ENCODE measurements at regions not wholly inside any gene's neighbourhood (a gene's known extent, or its start where the extent isn't known, plus 50 kb on each side); places are given as distances from the start of the nearest gene placed in this dataset.

DNA sequence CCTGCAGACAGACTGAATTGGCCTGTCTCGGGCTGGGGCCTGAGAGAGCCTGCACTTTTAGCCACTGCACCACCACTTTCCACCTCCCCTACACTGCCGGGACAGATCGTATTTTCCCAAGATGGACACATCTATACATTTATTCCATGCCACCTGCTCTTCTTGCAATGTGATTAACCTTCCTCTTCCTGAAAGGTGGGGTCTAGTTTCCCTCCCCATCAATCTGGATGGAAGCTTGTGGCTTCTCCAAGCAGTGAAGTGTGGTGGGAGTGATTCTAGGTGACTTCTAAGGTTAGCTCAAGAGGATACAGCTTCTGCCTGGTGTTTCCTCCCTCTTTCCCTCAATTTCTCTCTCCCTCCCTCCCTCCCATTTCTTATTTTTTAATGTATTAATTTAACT is 143.7 kb downstream of the GPCPD1 start:
- no peak for FAIRE-seq
- no peak overlapping the region for H3K4me3 ChIP-seq (ENCODE audit: low read length in 3 of 3)

GRCh38 chr20:5465604-5465927 is 145.2 kb downstream of the GPCPD1 start:
- no peaks in the 10 kb centered on the region for H3K27me3 ChIP-seq (ENCODE audit: control insufficient read depth, insufficient read depth, low read length)
- intact Hi-C loops (cut with DNase I): no loop called here
- TF ChIP-seq CTCF (IDR thresholded peaks at IDR 0.05; ENCODE audit: borderline replicate concordance, extremely low read depth, insufficient read depth): no peak
- H3K9ac ChIP-seq (ENCODE audit: low read length in 3 of 3): no peak overlapping the region
- FAIRE-seq (no peak), DNase-seq (no peak)
- H3K9me3 ChIP-seq (ENCODE audit: control insufficient read depth in 2 of 3, insufficient read depth in 1 of 3, low read length in 3 of 3): no peaks in the 10 kb centered on the region
- no peak overlapping the region for H3K4me3 ChIP-seq (ENCODE audit: low read length in 3 of 3)
- no peaks in the 10 kb centered on the region for H3K4me1 ChIP-seq (ENCODE audit: control insufficient read depth in 2 of 3, insufficient read depth in 2 of 3, low read depth in 1 of 3, low read length in 3 of 3)
- no peak overlapping the region for H3K27ac ChIP-seq (ENCODE audit: low read depth in 2 of 2, low read length in 2 of 2)
- H3K36me3 ChIP-seq (ENCODE audit: control insufficient read depth in 2 of 3, insufficient read depth in 3 of 3, low read length in 3 of 3): no peaks in the 10 kb centered on the region

More for the DNA sequence above, 143.7 kb downstream of the GPCPD1 start:
- H3K9ac ChIP-seq (ENCODE audit: low read length in 3 of 3): no peak overlapping the region
- TF ChIP-seq CTCF (IDR thresholded peaks at IDR 0.05; ENCODE audit: borderline replicate concordance, extremely low read depth, insufficient read depth): no peak
- no peaks in the 10 kb centered on the region for H3K4me1 ChIP-seq (ENCODE audit: control insufficient read depth in 2 of 3, insufficient read depth in 2 of 3, low read depth in 1 of 3, low read length in 3 of 3)
- intact Hi-C loops (cut with DNase I): no loop called here
- DNase-seq: peak in 3 of 5 donors; percentile 46 to 74 (median 61)
- no peaks in the 10 kb centered on the region for H3K9me3 ChIP-seq (ENCODE audit: control insufficient read depth in 2 of 3, insufficient read depth in 1 of 3, low read length in 3 of 3)
- H3K36me3 ChIP-seq (ENCODE audit: control insufficient read depth in 2 of 3, insufficient read depth in 3 of 3, low read length in 3 of 3): no peaks in the 10 kb centered on the region
- H3K27me3 ChIP-seq (ENCODE audit: control insufficient read depth, insufficient read depth, low read length): no peaks in the 10 kb centered on the region
- H3K27ac ChIP-seq (ENCODE audit: low read depth in 2 of 2, low read length in 2 of 2): no peak overlapping the region

- DNase-seq: peak in 4 of 5 donors; percentile 51 to 76 (median 67)
- Histone ChIP-seq H3K36me3 (ENCODE audit: control insufficient read depth in 2 of 3, insufficient read depth in 3 of 3, low read length in 3 of 3) (no peaks in the 10 kb centered on the region), H3K27me3 (ENCODE audit: control insufficient read depth, insufficient read depth, low read length) (no peaks in the 10 kb centered on the region), H3K27ac (ENCODE audit: low read depth in 2 of 2, low read length in 2 of 2) (no peak overlapping the region), H3K4me1 (ENCODE audit: control insufficient read depth in 2 of 3, insufficient read depth in 2 of 3, low read depth in 1 of 3, low read length in 3 of 3) (no peaks in the 10 kb centered on the region), H3K9me3 (ENCODE audit: control insufficient read depth in 2 of 3, insufficient read depth in 1 of 3, low read length in 3 of 3) (no peaks in the 10 kb centered on the region), H3K4me3 (ENCODE audit: low read length in 3 of 3) (no peak overlapping the region), H3K9ac (ENCODE audit: low read length in 3 of 3) (no peak overlapping the region)
- no peak for FAIRE-seq
- intact Hi-C loops (cut with DNase I): no loop called here
- TF ChIP-seq CTCF (IDR thresholded peaks at IDR 0.05; ENCODE audit: borderline replicate concordance, extremely low read depth, insufficient read depth): no peak
Measured at GRCh38 chr20:5464901-5465603, 145.8 kb downstream of the GPCPD1 start.
